ENCODE measurements at regions not wholly inside any gene's neighbourhood (a gene's known extent, or its start where the extent isn't known, plus 50 kb on each side); places are given as distances from the start of the nearest gene placed in this dataset.
"Not testable (repeated sequence)": the region's sequence is repeated elsewhere in the genome, so short reads cannot be mapped to it uniquely, and the experiment has no call there.

DNA sequence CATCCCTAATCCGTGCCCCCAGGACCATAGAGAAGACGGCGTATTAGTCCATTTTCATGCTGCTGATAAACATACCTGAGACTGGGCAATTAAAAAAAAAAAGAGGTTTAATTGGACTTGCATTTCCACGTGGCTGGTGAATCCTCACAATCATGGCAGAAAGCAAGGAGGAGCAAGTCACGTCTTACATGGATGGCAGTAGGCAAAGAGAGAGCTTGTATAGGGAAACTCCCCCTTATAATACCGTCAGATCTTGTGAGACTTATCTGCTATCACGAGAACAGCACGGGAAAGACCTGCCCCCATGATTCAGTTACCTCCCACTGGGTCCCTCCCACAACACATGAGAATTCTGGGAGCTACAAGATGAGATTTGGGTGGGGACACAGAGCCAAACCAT lies 145.8 kb upstream of the G2E3 start:
- not testable (repeated sequence) for H3K36me3 ChIP-seq (replicated peaks; ENCODE audit: control insufficient read depth, insufficient read depth, low read length); H3K27me3 ChIP-seq (ENCODE audit: control insufficient read depth, insufficient read depth, low read length); DNase-seq; H3K4me3 ChIP-seq (ENCODE audit: insufficient read depth, low read depth, low read length)

DNA sequence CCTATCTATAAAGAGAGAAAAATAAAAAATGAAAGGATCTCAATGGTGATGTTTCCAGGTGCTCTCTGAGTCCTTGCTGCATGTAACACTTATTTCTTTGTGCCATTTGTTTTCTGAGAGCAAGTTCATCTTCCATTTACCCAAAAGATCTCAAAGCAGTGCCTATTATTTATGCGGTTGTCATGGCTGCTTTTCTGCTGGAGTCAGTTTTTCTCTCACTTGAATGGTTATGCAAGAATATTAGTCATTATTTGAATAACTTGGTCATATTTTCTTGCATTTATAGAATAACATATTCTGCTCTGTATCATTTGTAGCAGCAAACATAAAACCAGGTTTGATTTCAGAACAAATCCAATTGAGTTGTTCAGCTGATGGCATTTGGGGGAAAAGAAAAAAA lies 141.8 kb upstream of the G2E3 start:
- no peak overlapping the region for H3K4me3 ChIP-seq (ENCODE audit: insufficient read depth, low read depth, low read length)
- H3K27me3 ChIP-seq (ENCODE audit: control insufficient read depth, insufficient read depth, low read length): no peaks in the 10 kb centered on the region
- DNase-seq: no peak
- no peaks in the 10 kb centered on the region for H3K36me3 ChIP-seq (replicated peaks; ENCODE audit: control insufficient read depth, insufficient read depth, low read length)

- Histone ChIP-seq H3K4me3 (ENCODE audit: insufficient read depth, low read depth, low read length) (no peak overlapping the region), H3K36me3 (replicated peaks; ENCODE audit: control insufficient read depth, insufficient read depth, low read length) (no peaks in the 10 kb centered on the region), H3K27me3 (ENCODE audit: control insufficient read depth, insufficient read depth, low read length) (no peaks in the 10 kb centered on the region)
- DNase-seq: no peak
Observed at GRCh38 chr14:30417999-30418398, 141.0 kb upstream of the G2E3 start.

DNA sequence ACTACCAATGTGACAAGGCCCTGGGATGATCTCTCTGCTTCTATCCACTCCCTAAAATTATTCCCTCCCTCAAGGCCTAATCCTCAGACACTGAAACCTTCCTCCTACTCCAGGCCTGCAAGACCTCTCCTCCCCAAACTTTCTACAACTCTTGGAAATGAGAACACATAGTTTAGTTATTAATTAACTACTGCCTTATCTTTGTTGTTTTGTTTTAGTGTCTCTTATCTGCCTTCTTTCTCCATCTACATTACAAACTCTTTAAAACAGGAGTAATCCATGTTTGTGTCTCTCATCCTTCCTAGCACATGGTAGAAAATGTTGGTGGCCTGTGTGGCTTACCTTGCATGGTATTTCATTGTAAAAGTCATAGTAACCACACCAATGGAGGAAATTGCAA lies 139.9 kb upstream of the G2E3 start:
- no peaks in the 10 kb centered on the region for H3K36me3 ChIP-seq (replicated peaks; ENCODE audit: control insufficient read depth, insufficient read depth, low read length)
- H3K27me3 ChIP-seq (ENCODE audit: control insufficient read depth, insufficient read depth, low read length): no peaks in the 10 kb centered on the region
- H3K4me3 ChIP-seq (ENCODE audit: insufficient read depth, low read depth, low read length): no peak overlapping the region
- no peak for DNase-seq

- Histone ChIP-seq H3K27me3 (ENCODE audit: control insufficient read depth, insufficient read depth, low read length) (no peaks in the 10 kb centered on the region), H3K4me3 (ENCODE audit: insufficient read depth, low read depth, low read length) (no peak overlapping the region), H3K36me3 (replicated peaks; ENCODE audit: control insufficient read depth, insufficient read depth, low read length) (no peaks in the 10 kb centered on the region)
- no peak for DNase-seq
Observed at GRCh38 chr14:30420515-30420914, 138.4 kb upstream of the G2E3 start.

- Histone ChIP-seq H3K27me3 (ENCODE audit: control insufficient read depth, insufficient read depth, low read length) (no peaks in the 10 kb centered on the region), H3K36me3 (replicated peaks; ENCODE audit: control insufficient read depth, insufficient read depth, low read length) (no peaks in the 10 kb centered on the region), H3K4me3 (ENCODE audit: insufficient read depth, low read depth, low read length) (no peak overlapping the region)
- no peak for DNase-seq
Observed at GRCh38 chr14:30426463-30426862, 132.5 kb upstream of the G2E3 start.

DNA sequence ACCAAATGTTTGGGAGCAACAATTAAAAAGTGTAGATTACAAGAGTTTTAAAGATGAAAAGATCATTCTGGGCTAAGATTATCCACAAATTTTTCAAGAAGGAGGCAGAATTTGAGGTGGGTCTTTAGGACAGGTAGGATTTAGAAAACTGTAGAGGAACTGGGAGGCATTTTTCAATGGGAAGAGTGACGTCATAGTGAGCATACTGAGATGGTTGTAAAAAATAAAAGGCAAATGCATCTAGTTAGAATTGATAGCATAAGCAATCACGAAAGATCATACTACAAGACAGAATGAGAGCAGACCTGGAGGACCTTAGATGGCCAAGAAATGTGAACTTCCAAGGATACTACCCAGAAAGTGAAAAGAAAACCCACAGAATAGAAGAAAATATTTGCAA lies 131.6 kb upstream of the G2E3 start:
- Histone ChIP-seq H3K36me3 (replicated peaks; ENCODE audit: control insufficient read depth, insufficient read depth, low read length) (no peaks in the 10 kb centered on the region), H3K27me3 (ENCODE audit: control insufficient read depth, insufficient read depth, low read length) (no peaks in the 10 kb centered on the region)

GRCh38 chr14:30427846-30428245 lies 131.1 kb upstream of the G2E3 start:
- Histone ChIP-seq H3K36me3 (replicated peaks; ENCODE audit: control insufficient read depth, insufficient read depth, low read length) (no peaks in the 10 kb centered on the region), H3K4me3 (ENCODE audit: insufficient read depth, low read depth, low read length) (no peak overlapping the region), H3K27me3 (ENCODE audit: control insufficient read depth, insufficient read depth, low read length) (no peaks in the 10 kb centered on the region)
- no peak for DNase-seq

More for the DNA sequence above, 131.6 kb upstream of the G2E3 start:
- no peak for DNase-seq
- no peak overlapping the region for H3K4me3 ChIP-seq (ENCODE audit: insufficient read depth, low read depth, low read length)

DNA sequence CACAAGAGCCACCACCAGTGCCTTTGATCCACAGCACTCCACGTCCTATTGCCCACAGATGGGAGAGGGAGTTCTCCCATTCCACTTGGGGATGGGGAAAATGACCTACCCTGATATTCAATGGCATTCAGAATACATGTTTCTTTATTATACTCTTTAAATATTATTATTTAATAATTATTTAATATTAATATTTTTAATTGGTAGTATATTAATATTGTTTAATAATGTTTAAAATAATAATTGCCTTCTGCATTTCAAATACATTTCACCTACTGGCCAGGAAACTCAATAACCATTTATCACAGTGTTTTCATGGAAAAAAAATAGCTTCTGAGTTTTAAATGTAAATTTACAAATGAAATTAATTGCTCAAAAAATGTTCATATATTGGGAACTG lies 127.4 kb upstream of the G2E3 start:
- H3K4me3 ChIP-seq (ENCODE audit: insufficient read depth, low read depth, low read length): no peak overlapping the region
- no peaks in the 10 kb centered on the region for H3K36me3 ChIP-seq (replicated peaks; ENCODE audit: control insufficient read depth, insufficient read depth, low read length)
- H3K27me3 ChIP-seq (ENCODE audit: control insufficient read depth, insufficient read depth, low read length): no peaks in the 10 kb centered on the region
- no peak for DNase-seq

GRCh38 chr14:30440961-30441360 lies 118.0 kb upstream of the G2E3 start:
- DNase-seq: no peak
- Histone ChIP-seq H3K4me3 (ENCODE audit: insufficient read depth, low read depth, low read length) (no peak overlapping the region), H3K27me3 (ENCODE audit: control insufficient read depth, insufficient read depth, low read length) (no peaks in the 10 kb centered on the region), H3K36me3 (replicated peaks; ENCODE audit: control insufficient read depth, insufficient read depth, low read length) (no peaks in the 10 kb centered on the region)

GRCh38 chr14:30443368-30444007 lies 115.5 kb upstream of the G2E3 start:
- no peaks in the 10 kb centered on the region for H3K27me3 ChIP-seq (ENCODE audit: control insufficient read depth, insufficient read depth, low read length)
- H3K4me3 ChIP-seq (ENCODE audit: insufficient read depth, low read depth, low read length): no peak overlapping the region
- H3K36me3 ChIP-seq (replicated peaks; ENCODE audit: control insufficient read depth, insufficient read depth, low read length): no peaks in the 10 kb centered on the region
- DNase-seq: peak; percentile 15

DNA sequence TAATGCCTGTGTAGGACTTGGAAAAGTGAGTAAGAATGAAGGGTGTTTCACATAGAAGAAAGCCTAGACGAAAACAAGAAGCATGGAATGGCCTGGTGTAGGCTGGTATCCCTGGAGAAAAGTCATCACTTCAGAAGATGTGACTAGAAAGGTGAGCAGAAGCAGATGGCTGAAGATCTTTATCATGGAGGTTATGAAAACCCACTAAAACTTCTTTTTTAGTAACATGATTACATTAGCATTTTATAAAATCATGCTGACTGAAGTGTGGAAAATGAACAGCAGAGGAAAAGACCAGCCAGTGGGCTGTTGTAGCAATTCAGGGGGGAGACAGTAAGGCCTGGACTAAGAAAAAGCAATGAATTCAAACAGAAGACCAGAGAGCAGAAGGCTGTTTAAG lies 114.5 kb upstream of the G2E3 start:
- no peaks in the 10 kb centered on the region for H3K27me3 ChIP-seq (ENCODE audit: control insufficient read depth, insufficient read depth, low read length)
- no peaks in the 10 kb centered on the region for H3K36me3 ChIP-seq (replicated peaks; ENCODE audit: control insufficient read depth, insufficient read depth, low read length)
- no peak for DNase-seq
- H3K4me3 ChIP-seq (ENCODE audit: insufficient read depth, low read depth, low read length): no peak overlapping the region

DNA sequence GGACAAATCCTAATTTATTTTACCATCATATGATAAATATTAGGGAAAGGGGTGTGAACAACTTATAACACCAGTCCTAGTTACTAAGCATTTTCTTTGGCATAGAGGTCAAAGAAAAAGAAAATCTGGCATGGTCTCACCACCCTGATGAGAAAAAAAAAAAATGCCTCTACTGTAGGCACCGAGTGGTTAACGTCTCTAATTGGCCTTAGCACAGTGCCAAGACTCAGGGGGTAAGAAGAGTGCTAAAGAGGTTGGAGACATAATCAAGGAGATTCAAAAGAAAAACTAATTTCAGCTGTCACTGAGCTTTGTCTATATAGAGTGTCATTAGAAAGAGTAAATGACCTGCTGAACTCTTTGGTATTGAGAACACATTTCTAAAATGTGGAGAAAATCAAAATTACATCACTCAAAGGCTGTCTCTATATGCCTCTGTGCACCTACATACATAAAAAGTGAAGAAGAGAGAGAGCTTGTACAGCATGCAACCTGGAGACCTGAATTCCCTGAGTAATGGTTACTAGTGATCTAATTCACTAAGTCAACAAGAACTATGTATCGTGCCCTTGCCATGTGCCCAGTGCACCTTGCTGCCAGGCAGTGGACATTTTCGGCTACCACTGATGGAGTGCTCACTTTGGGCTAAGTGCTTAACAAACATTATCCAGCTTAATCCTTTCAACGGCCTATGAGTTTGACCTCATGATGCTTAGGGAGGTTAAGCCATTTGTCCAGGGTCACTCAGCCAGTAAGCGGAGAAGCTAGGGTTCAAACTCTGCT lies 113.8 kb upstream of the G2E3 start:
- Histone ChIP-seq H3K27me3 (ENCODE audit: control insufficient read depth, insufficient read depth, low read length) (no peaks in the 10 kb centered on the region), H3K4me3 (ENCODE audit: insufficient read depth, low read depth, low read length) (no peak overlapping the region), H3K36me3 (replicated peaks; ENCODE audit: control insufficient read depth, insufficient read depth, low read length) (no peaks in the 10 kb centered on the region)
- DNase-seq: no peak

GRCh38 chr14:30445852-30446251 lies 113.1 kb upstream of the G2E3 start:
- Histone ChIP-seq H3K36me3 (replicated peaks; ENCODE audit: control insufficient read depth, insufficient read depth, low read length) (no peaks in the 10 kb centered on the region), H3K4me3 (ENCODE audit: insufficient read depth, low read depth, low read length) (no peak overlapping the region), H3K27me3 (ENCODE audit: control insufficient read depth, insufficient read depth, low read length) (no peaks in the 10 kb centered on the region)
- no peak for DNase-seq

GRCh38 chr14:30450631-30451545 lies 108.1 kb upstream of the G2E3 start:
- Histone ChIP-seq H3K27me3 (ENCODE audit: control insufficient read depth, insufficient read depth, low read length) (no peaks in the 10 kb centered on the region), H3K36me3 (replicated peaks; ENCODE audit: control insufficient read depth, insufficient read depth, low read length) (no peaks in the 10 kb centered on the region), H3K4me3 (ENCODE audit: insufficient read depth, low read depth, low read length) (no peak overlapping the region)
- DNase-seq: no peak
